H9 (cell line): ENCODE measurements at regions not wholly inside any gene's neighbourhood (a gene's known extent, or its start where the extent isn't known, plus 50 kb on each side); places are given as distances from the start of the nearest gene placed in this dataset.

Experiments
- DNase-seq: peaks from one replicate; pipeline ENCODE4 v3.0.0-alpha.2; 2017
- H2AFZ ChIP-seq: one replicate; pipeline ENCODE4 v1.6.1; 2013; ENCODE audit warnings: mild to moderate bottlenecking, low read length, control low read depth, moderate library complexity
- H2AK5ac ChIP-seq: 2 replicates; pipeline ENCODE4 v1.6.1; 2013; ENCODE audit warnings: low read length, control low read depth, mixed read lengths; ENCODE audit not compliant: insufficient read length
- H2BK120ac ChIP-seq: one replicate; pipeline ENCODE4 v1.6.1; 2013; ENCODE audit warnings: low read depth, mild to moderate bottlenecking, low read length, control low read depth, inconsistent platforms; ENCODE audit not compliant: poor library complexity, severe bottlenecking
- H2BK12ac ChIP-seq: 2 replicates; pipeline ENCODE4 v1.6.1; 2013; ENCODE audit warnings: low read length, control low read depth, mixed read lengths, low read depth; ENCODE audit not compliant: insufficient read length
- H2BK15ac ChIP-seq: 2 replicates; pipeline ENCODE4 v1.6.1; 2013; ENCODE audit warnings: low read depth, low read length, control low read depth
- H2BK20ac ChIP-seq: one replicate; pipeline ENCODE4 v1.6.1; 2013; ENCODE audit warnings: low read depth, mild to moderate bottlenecking, low read length, control low read depth, inconsistent platforms; ENCODE audit not compliant: poor library complexity, severe bottlenecking
- H2BK5ac ChIP-seq: 2 replicates; pipeline ENCODE4 v1.6.1; 2013; ENCODE audit warnings: low read length, control low read depth, mixed read lengths; ENCODE audit not compliant: insufficient read length
- H3K14ac ChIP-seq: 2 replicates; pipeline ENCODE4 v1.6.1; 2013; ENCODE audit warnings: low read length, control low read depth; ENCODE audit not compliant: insufficient read depth
- H3K18ac ChIP-seq: 2 replicates; pipeline ENCODE4 v1.6.1; 2013; ENCODE audit warnings: low read depth, mild to moderate bottlenecking, mixed read lengths, low read length, control low read depth; ENCODE audit not compliant: insufficient read length
- H3K23ac ChIP-seq: 2 replicates; pipeline ENCODE4 v1.6.1; 2013; ENCODE audit warnings: low read length, control low read depth, mixed read lengths, low read depth; ENCODE audit not compliant: insufficient read length
- H3K23me2 ChIP-seq: 2 replicates; pipeline ENCODE4 v1.6.1; 2013; ENCODE audit warnings: low read depth, mild to moderate bottlenecking, mixed read lengths, low read length, control low read depth; ENCODE audit not compliant: insufficient read length, poor library complexity, severe bottlenecking
- H3K27ac ChIP-seq: 2 replicates; pipeline ENCODE4 v1.5.1; 2013; ENCODE audit warnings: low read length, control low read depth, mixed read lengths, low read depth; ENCODE audit not compliant: insufficient read length
- H3K27me3 ChIP-seq: 2 replicates; pipeline ENCODE4 v1.6.1; 2013; ENCODE audit warnings: low read length, control low read depth, inconsistent platforms; ENCODE audit not compliant: insufficient read depth
- H3K4ac ChIP-seq: 2 replicates; pipeline ENCODE4 v1.6.1; 2013; ENCODE audit warnings: low read depth, mild to moderate bottlenecking, control low read depth, inconsistent platforms, low read length, moderate library complexity
- H3K4me1 ChIP-seq: 2 replicates; pipeline ENCODE4 v1.6.1; 2013; ENCODE audit warnings: low read length, control low read depth, inconsistent platforms; ENCODE audit not compliant: insufficient read depth
- H3K4me2 ChIP-seq: 2 replicates; pipeline ENCODE4 v1.6.1; 2013; ENCODE audit warnings: low read length, control low read depth, mixed read lengths; ENCODE audit not compliant: insufficient read length, insufficient read depth
- H3K56ac ChIP-seq: 2 replicates; pipeline ENCODE4 v1.6.1; 2013; ENCODE audit warnings: low read depth, mild to moderate bottlenecking, mixed read lengths, low read length, control low read depth; ENCODE audit not compliant: insufficient read length
- H3K79me1 ChIP-seq: 2 replicates; pipeline ENCODE4 v1.6.1; 2013; ENCODE audit warnings: low read depth, mild to moderate bottlenecking, moderate library complexity, low read length, control low read depth, inconsistent platforms; ENCODE audit not compliant: insufficient read depth, poor library complexity, severe bottlenecking
- H3K79me2 ChIP-seq: 2 replicates; pipeline ENCODE4 v1.6.1; 2013; ENCODE audit warnings: low read length, control low read depth, inconsistent platforms; ENCODE audit not compliant: insufficient read depth
- H3K9ac ChIP-seq: 2 replicates; pipeline ENCODE4 v1.6.1; 2013; ENCODE audit warnings: low read length, control low read depth, mixed read lengths; ENCODE audit not compliant: insufficient read length; ENCODE audit errors: extremely low read depth
- H3K9me3 ChIP-seq: one replicate; pipeline ENCODE4 v1.6.1; 2013; ENCODE audit warnings: low read depth, low read length, inconsistent platforms; ENCODE audit not compliant: control insufficient read depth
- H3T11ph ChIP-seq: one replicate; pipeline ENCODE4 v1.6.1; 2013; ENCODE audit warnings: mild to moderate bottlenecking, low read length, control low read depth, inconsistent platforms
- H4K20me1 ChIP-seq: one replicate; pipeline ENCODE4 v1.6.1; 2013; ENCODE audit not compliant: control insufficient read depth, insufficient read length, insufficient read depth
- H4K5ac ChIP-seq: 2 replicates; pipeline ENCODE4 v1.6.1; 2013; ENCODE audit warnings: low read depth, mild to moderate bottlenecking, mixed read lengths, low read length, control low read depth; ENCODE audit not compliant: insufficient read length
- H4K8ac ChIP-seq: replicated peaks from 2 replicates; pipeline ENCODE4 v1.6.1; 2013; ENCODE audit warnings: low read length, control low read depth, mixed read lengths, low read depth; ENCODE audit not compliant: insufficient read length
- H4K91ac ChIP-seq: 2 replicates; pipeline ENCODE4 v1.6.1; 2013; ENCODE audit warnings: low read depth, mild to moderate bottlenecking, moderate library complexity, mixed read lengths, low read length, control low read depth; ENCODE audit not compliant: insufficient read length
- H3K27ac Mint-ChIP-seq, 3 experiments: 2 replicates in 2 of 3; 3 replicates in 1 of 3; pipeline ENCODE4 v1.8.0; 2020 to 2021; ENCODE audit warnings: mixed read lengths in 3 of 3, mild to moderate bottlenecking in 1 of 3, moderate library complexity in 1 of 3
- H3K27me3 Mint-ChIP-seq: 2 replicates; pipeline ENCODE4 v1.8.0; 2021; ENCODE audit warnings: low read depth, mild to moderate bottlenecking, moderate library complexity, mixed read lengths
- H3K36me3 Mint-ChIP-seq, 3 experiments: 2 replicates in 2 of 3; 3 replicates in 1 of 3; pipeline ENCODE4 v1.8.0; 2020 to 2021; ENCODE audit warnings: low read depth in 3 of 3, mixed read lengths in 3 of 3; ENCODE audit not compliant: insufficient read depth in 1 of 3
- H3K4me1 Mint-ChIP-seq, 2 experiments: 2 replicates each; pipeline ENCODE4 v1.8.0; 2020; ENCODE audit warnings: mixed read lengths in 2 of 2
- H3K4me3 Mint-ChIP-seq, 2 experiments: 2 replicates in 1 of 2; 3 replicates in 1 of 2; pipeline ENCODE4 v1.8.0; 2020 to 2021; ENCODE audit warnings: mild to moderate bottlenecking in 2 of 2, mixed read lengths in 2 of 2, moderate library complexity in 1 of 2
- H3K9me3 Mint-ChIP-seq, 2 experiments: 2 replicates in 1 of 2; 3 replicates in 1 of 2; pipeline ENCODE4 v1.8.0; 2020; ENCODE audit warnings: mild to moderate bottlenecking in 2 of 2, mixed read lengths in 2 of 2, moderate library complexity in 1 of 2
- WGBS: extraction: QIAGEN DNeasy Blood & Tissue Kit; methylation state at CpG from one replicate; pipeline ENCODE4 v1.1.7; 2013; ENCODE audit warnings: missing lambda C conversion rate, low lambda C conversion rate, mixed read lengths; ENCODE audit not compliant: insufficient read length; ENCODE audit errors: extremely low coverage; 5-methylcytosine and 5-hydroxymethylcytosine counted together
- TF ChIP-seq, protein P1 (sequence below): fragments of 200-600 bp; sonication (generic); conservative IDR thresholded peaks from 3 replicates; pipeline ENCODE4 v1.8.0; 2021; ENCODE audit warnings: antibody characterized with exemption, mild to moderate bottlenecking

DNA sequence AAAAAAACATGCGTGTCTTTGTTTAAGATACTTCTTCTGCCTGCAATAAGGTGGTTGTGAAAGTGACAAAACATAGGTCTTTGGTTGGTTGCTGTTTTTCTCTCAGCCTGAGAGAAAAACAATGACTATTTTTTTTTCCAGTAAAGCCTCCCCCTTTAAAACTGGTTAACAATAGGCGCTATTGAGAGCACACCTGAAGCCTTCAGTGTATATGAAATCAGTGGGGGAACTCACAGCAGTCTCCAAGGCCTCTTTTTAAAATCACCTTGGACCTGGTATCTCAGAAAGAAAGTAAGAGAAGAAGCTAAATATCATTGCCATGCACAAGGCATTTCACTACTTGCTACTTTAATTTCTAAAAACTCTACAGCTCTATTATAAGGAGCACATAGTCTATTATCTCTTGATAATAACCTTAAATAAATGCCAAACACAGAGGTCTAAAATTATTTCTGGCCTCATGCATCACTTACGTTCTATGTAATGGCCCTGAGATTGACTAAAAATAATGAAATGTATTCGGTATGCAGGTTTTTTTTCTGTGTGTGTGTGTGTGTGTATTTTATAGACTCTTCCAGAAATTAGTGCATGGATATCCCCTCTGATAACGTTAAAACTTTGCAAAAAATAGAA, 544.4 kb downstream of the TDRD15 start:
- no peak overlapping the region for H2BK5ac ChIP-seq
- H3K27ac Mint-ChIP-seq: peak overlapping the region in 2 of 3 experiments; percentile 77 to 96; a peak in 3 of 7 replicates

More for the DNA sequence above, 544.4 kb downstream of the TDRD15 start:
- H3K18ac ChIP-seq: no peak overlapping the region
- WGBS: no CpG with 5 or more reads among the region's 5 CpGs
- H3K23me2 ChIP-seq: no peaks in the 10 kb centered on the region
- H2BK15ac ChIP-seq: no peak overlapping the region
- no peaks in the 10 kb centered on the region for H3K9me3 ChIP-seq
- no peaks in the 10 kb centered on the region for H3K27me3 ChIP-seq
- H2BK12ac ChIP-seq: no peak overlapping the region
- no peak overlapping the region for H4K91ac ChIP-seq
- no peak overlapping the region for H3K4me2 ChIP-seq
- H3K9me3 Mint-ChIP-seq: no peaks in the 10 kb centered on the region
- H3K23ac ChIP-seq: no peak overlapping the region
- H3K56ac ChIP-seq: no peak overlapping the region
- no peaks in the 10 kb centered on the region for H3K79me1 ChIP-seq
- no peak overlapping the region for H3K9ac ChIP-seq
- H3K79me2 ChIP-seq: no peaks in the 10 kb centered on the region
- H3K4me3 Mint-ChIP-seq: no peak overlapping the region
- H4K5ac ChIP-seq: no peak overlapping the region
- H3K4me1 Mint-ChIP-seq: peaks cover 22% of the 10 kb centered on the region in 2 experiments
- peaks cover 2% of the 10 kb centered on the region; the same call in 1 of the 2 replicates for H3K4me1 ChIP-seq
- no peak overlapping the region for H4K8ac ChIP-seq
- no peak overlapping the region for H3T11ph ChIP-seq
- H2BK20ac ChIP-seq: no peak overlapping the region
- DNase-seq: no peak
- H3K14ac ChIP-seq: no peak overlapping the region
- H3K27me3 Mint-ChIP-seq: no peaks in the 10 kb centered on the region
- no peak overlapping the region for H3K4ac ChIP-seq
- no peak overlapping the region for H2AFZ ChIP-seq
- H3K36me3 Mint-ChIP-seq: no peaks in the 10 kb centered on the region
- no peak overlapping the region for H3K27ac ChIP-seq
- H4K20me1 ChIP-seq: no peaks in the 10 kb centered on the region
- TF ChIP-seq, protein P1, sequence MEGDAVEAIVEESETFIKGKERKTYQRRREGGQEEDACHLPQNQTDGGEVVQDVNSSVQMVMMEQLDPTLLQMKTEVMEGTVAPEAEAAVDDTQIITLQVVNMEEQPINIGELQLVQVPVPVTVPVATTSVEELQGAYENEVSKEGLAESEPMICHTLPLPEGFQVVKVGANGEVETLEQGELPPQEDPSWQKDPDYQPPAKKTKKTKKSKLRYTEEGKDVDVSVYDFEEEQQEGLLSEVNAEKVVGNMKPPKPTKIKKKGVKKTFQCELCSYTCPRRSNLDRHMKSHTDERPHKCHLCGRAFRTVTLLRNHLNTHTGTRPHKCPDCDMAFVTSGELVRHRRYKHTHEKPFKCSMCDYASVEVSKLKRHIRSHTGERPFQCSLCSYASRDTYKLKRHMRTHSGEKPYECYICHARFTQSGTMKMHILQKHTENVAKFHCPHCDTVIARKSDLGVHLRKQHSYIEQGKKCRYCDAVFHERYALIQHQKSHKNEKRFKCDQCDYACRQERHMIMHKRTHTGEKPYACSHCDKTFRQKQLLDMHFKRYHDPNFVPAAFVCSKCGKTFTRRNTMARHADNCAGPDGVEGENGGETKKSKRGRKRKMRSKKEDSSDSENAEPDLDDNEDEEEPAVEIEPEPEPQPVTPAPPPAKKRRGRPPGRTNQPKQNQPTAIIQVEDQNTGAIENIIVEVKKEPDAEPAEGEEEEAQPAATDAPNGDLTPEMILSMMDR: no peak
- no peak overlapping the region for H2BK120ac ChIP-seq
- H2AK5ac ChIP-seq: no peak overlapping the region
